Ishikawa (cell line): ENCODE measurements at regions not wholly inside any gene's neighbourhood (a gene's known extent, or its start where the extent isn't known, plus 50 kb on each side); places are given as distances from the start of the nearest gene placed in this dataset.

Source experiments
- CEBPB ChIP-seq: IDR thresholded peaks from 2 replicates; pipeline ENCODE4 v1.6.1; 2012
- CREB1 ChIP-seq: IDR thresholded peaks from 2 replicates; pipeline ENCODE4 v1.6.1; 2012; ENCODE audit warnings: low read depth
- EGR1 ChIP-seq: IDR thresholded peaks from 2 replicates; pipeline ENCODE4 v1.6.1; 2012
- EP300 ChIP-seq: IDR thresholded peaks from 2 replicates; pipeline ENCODE4 v1.6.1; 2012; ENCODE audit warnings: borderline replicate concordance
- FOXM1 ChIP-seq: IDR thresholded peaks from 2 replicates; pipeline ENCODE4 v1.6.1; 2012; ENCODE audit warnings: low read depth, borderline replicate concordance
- MAX ChIP-seq: IDR thresholded peaks from 2 replicates; pipeline ENCODE4 v1.6.1; 2012
- NFIC ChIP-seq: IDR thresholded peaks from 2 replicates; pipeline ENCODE4 v1.6.1; 2012
- RAD21 ChIP-seq: IDR thresholded peaks from 2 replicates; pipeline ENCODE4 v1.6.1; 2012; ENCODE audit warnings: low read depth
- REST ChIP-seq: IDR thresholded peaks from 2 replicates; pipeline ENCODE4 v1.6.1; 2012; ENCODE audit warnings: low read depth, mild to moderate bottlenecking
- TAF1 ChIP-seq: IDR thresholded peaks from 2 replicates; pipeline ENCODE4 v1.6.1; 2012; ENCODE audit warnings: low read depth, mild to moderate bottlenecking
- TCF12 ChIP-seq: IDR thresholded peaks from 2 replicates; pipeline ENCODE4 v1.6.1; 2012; ENCODE audit warnings: low read depth
- TEAD4 ChIP-seq: IDR thresholded peaks from 2 replicates; pipeline ENCODE4 v1.6.1; 2012
- USF1 ChIP-seq: IDR thresholded peaks from 2 replicates; pipeline ENCODE4 v1.6.1; 2012
- YY1 ChIP-seq: IDR thresholded peaks from 2 replicates; pipeline ENCODE4 v1.6.1; 2012; ENCODE audit warnings: low read depth
- ZBTB7A ChIP-seq: IDR thresholded peaks from 2 replicates; pipeline ENCODE4 v1.6.1; 2012; ENCODE audit warnings: low read depth

DNA sequence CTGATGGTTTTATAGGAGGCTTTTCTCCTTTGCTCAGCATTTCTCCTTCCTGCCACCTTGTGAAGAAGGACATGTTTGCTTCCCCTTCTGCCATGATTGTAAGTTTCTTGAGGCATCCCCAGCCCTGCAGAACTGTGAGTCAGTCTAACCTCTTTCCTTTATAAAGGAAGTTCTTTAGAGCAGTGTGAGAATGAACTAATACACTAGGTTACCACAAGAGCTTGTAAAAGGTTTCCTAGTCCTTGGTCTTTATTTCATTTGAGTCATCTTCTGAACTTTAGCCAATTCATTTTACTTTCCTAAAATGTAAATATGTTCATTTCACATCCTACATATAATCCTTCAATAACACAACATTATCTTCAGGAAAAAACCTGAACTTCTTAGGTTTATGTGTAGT is 365.3 kb downstream of the HHIPL2 start:
- TF ChIP-seq TAF1: no peak
- TF ChIP-seq CREB1: no peak
- TF ChIP-seq TEAD4: no peak
- TF ChIP-seq EGR1: no peak
- no peak for TF ChIP-seq TCF12
- TF ChIP-seq CEBPB: no peak
- no peak for TF ChIP-seq RAD21
- TF ChIP-seq EP300: no peak
- no peak for TF ChIP-seq REST
- TF ChIP-seq MAX: no peak

DNA sequence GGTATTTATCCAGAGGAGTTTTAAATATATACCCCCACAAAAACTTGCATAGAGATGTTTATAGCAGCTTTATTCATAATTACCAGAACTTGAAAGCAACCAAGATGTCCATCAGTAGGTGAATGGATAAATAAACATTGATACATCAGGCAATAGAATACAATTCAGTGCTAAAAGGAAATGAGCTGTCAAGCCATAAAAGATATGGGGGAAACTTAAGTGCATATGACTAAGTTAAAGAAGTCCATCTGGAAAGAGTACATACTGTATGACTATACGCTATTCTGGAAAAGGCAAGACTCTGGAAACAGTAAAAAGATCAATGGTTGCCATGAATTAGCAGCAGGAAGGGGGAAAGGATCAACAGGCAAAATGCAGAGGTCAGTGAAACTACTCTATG is 366.7 kb downstream of the HHIPL2 start:
- TF ChIP-seq TAF1 (no peak), TCF12 (no peak), MAX (no peak), YY1 (no peak), TEAD4 (no peak)

GRCh38 chr1:222171005-222171404 is 376.9 kb downstream of the HHIPL2 start:
- TF ChIP-seq RAD21 (peak; percentile 50), TCF12 (no peak)

DNA sequence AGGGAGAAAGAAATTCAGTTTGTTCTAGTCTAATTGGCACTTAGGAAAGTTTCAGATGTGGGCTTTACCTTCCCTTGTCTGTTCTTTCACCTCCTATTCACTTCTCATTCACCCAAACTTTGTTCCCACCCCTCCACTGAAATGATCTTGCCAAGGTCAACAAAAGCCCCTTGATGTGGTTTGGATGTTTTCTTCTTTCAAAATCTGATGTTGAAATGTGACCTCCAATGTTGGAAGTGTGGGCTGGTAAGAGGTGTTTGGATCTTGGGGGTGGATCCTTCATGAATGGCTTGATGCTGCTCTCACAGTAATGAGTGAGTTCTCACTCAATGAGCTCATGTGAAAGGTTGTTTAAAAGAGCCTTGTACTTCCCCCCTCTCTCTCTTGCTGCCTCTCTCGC is 379.3 kb downstream of the HHIPL2 start:
- TF ChIP-seq CEBPB (no peak), REST (no peak), RAD21 (no peak), FOXM1 (no peak), TAF1 (no peak), TEAD4 (no peak), TCF12 (no peak), MAX (no peak), NFIC (no peak), EP300 (no peak)

DNA sequence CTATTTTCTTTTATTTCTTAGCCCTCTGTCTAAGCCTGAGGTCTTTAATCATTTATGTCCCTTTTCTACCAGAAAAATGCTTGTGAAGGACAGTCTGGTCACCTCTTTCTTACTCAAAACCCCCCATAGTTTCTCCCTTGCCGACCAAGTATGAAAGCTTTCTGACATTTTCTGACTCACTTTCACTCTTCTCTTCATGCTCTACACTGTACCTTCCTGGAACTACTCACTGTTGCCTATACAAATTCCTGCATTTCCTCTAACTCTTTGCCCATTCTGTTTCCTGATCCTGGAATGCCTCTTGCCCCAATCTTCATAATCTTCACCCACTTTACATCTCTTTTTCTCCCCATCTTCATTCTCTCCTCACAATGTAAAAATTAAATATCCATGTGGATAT is 380.0 kb downstream of the HHIPL2 start:
- TF ChIP-seq CEBPB (no peak), CREB1 (no peak), TAF1 (no peak), REST (no peak), EP300 (no peak), FOXM1 (no peak), RAD21 (no peak), ZBTB7A (no peak), NFIC (no peak)

DNA sequence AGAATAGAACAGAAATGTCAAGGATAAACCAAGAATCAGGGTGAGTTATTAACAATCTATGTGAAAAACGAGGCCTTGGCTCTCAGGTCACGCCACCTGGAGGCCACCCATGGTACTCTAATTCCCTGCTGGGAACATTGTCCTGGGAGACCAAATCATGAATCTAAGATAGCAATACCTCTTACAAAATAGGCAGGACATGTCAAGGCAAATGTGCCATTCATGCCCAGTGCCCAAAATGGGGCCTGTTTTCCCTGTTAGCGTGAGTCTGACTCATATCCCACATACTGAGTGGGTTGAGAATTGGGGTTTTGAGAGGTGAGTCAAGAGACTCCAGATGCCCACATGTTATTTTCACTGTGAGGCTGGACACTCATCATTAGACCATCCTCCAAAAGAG is 380.8 kb downstream of the HHIPL2 start:
- TF ChIP-seq RAD21 (peak; percentile 32), EGR1 (no peak)

DNA sequence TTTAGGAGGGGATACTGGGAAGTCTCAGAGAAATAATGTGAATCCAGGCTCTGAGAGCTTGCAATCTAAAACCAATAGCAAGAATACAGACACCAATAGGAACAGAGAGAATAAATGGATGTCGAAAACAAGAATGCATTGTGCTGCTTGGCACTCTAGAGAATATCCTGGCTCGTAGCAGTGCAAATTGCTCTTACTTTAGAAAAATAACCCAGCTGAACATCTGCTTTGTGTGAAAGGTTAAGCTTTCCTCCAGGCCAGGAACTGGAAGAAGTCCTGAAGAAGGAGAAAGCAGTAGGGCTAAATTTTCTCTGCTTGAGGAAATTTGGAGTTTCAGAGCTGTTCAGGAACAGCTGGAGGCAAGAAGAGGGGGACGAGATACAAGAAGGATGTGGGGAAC is 382.3 kb downstream of the HHIPL2 start:
- TF ChIP-seq EGR1 (no peak), NFIC (no peak), USF1 (no peak), MAX (no peak), REST (no peak), EP300 (no peak), RAD21 (no peak), FOXM1 (no peak), TEAD4 (no peak), CEBPB (no peak), TCF12 (no peak), ZBTB7A (no peak), TAF1 (no peak)
